ENCODE measurements at regions not wholly inside any gene's neighbourhood (a gene's known extent, or its start where the extent isn't known, plus 50 kb on each side); places are given as distances from the start of the nearest gene placed in this dataset.

DNA sequence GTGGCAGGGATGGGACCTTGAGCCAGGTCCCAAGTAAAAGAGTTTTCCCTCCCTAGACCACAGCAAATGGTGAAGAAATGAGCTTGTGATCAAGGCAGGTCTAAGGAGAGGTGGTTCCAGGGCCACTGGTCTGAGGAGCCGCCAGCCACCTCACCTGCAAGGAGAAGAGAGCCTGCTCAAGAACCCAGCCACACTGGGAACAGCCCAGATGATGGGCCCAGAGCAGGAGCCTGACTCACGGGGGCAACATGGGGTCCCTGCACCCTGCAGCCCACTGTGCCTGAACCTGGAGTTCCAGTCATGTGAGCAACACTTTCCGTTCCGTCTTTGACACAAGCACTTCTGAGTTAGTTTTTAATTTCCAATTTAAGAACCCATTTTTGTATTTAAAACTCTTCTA, 204.5 kb upstream of the CDH4 start (continued):
- TF ChIP-seq SIRT6 (IDR thresholded peaks at IDR 0.05; ENCODE audit: low read length) = no peak
- no peak for TF ChIP-seq TBP (IDR thresholded peaks at IDR 0.05; ENCODE audit: low read depth, low read length)
- TF ChIP-seq ATF3 (IDR thresholded peaks at IDR 0.05; ENCODE audit: insufficient read depth, low read depth, low read length) = no peak
- no peak for TF ChIP-seq PHF8 (conservative IDR thresholded peaks at IDR 0.05; ENCODE audit: low read depth, low read length)

Measured in H1 (cell line).